IgD-negative memory B cell (primary cell): ENCODE measurements at regions not wholly inside any gene's neighbourhood (a gene's known extent, or its start where the extent isn't known, plus 50 kb on each side); places are given as distances from the start of the nearest gene placed in this dataset.
A peak's percentile ranks its signal among the peaks of the same experiment; 100 is the strongest.
"Not testable (repeated sequence)": the region's sequence is repeated elsewhere in the genome, so short reads cannot be mapped to it uniquely, and the experiment has no call there.

ENCODE experiments used
- H3K27ac Mint-ChIP-seq, 3 donors: one replicate each; pipeline ENCODE4 v1.8.0; 2020 to 2022; ENCODE audit warnings: mild to moderate bottlenecking in 3 of 3, mixed read lengths in 3 of 3, moderate library complexity in 1 of 3
- H3K27me3 Mint-ChIP-seq: one replicate; pipeline ENCODE4 v1.8.0; 2021; ENCODE audit warnings: mixed read lengths
- H3K36me3 Mint-ChIP-seq: one replicate; pipeline ENCODE4 v1.8.0; 2020; ENCODE audit warnings: mild to moderate bottlenecking, mixed read lengths
- H3K4me1 Mint-ChIP-seq, 3 donors: one replicate each; pipeline ENCODE4 v1.8.0; 2020 to 2022; ENCODE audit warnings: mixed read lengths in 3 of 3, mild to moderate bottlenecking in 1 of 3
- H3K4me3 Mint-ChIP-seq, 4 donors: one replicate each; pipeline ENCODE4 v1.8.0; 2020 to 2022; ENCODE audit warnings: mild to moderate bottlenecking in 4 of 4, mixed read lengths in 4 of 4, moderate library complexity in 3 of 4
- H3K9me3 Mint-ChIP-seq, 3 donors: one replicate each; pipeline ENCODE4 v1.8.0; 2020 to 2021; ENCODE audit warnings: mixed read lengths in 3 of 3, mild to moderate bottlenecking in 1 of 3

DNA sequence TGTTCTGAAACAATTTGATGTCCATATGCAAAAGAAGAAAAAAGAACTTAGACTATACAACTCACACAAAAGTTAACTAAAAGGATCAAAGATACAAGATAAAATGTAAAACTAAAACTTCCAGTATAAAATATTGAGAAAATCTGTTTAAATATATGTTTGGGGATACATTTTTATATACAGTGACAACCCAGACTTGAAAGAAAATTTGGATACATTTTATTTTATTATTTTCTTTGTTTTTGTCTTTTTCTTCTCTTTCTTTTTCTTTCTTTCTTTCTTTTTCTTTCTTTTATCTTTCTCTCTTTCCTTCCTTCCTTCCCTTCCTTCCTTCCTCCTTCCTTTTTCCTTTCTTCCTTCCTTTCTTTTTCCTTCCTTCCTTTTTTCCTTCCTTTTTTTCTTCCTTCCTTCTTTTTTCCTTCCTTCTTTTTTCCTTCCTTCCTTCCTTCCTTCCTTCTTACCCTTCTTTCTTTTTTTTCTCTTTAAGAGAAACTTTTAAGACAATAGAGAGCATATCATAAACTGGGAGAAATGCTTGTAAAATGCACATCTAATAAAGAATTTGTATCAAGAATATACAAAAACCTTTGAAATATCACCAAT lies 954.5 kb upstream of the LRFN5 start:
- Mint-ChIP-seq H3K27me3 (no peaks in the 10 kb centered on the region), H3K9me3 (peaks cover 0 to 15% (median 0%) of the 10 kb centered on the region in 3 donors), H3K4me3 (no peak overlapping the region), H3K27ac (no peak overlapping the region), H3K36me3 (no peaks in the 10 kb centered on the region), H3K4me1 (no peaks in the 10 kb centered on the region)

DNA sequence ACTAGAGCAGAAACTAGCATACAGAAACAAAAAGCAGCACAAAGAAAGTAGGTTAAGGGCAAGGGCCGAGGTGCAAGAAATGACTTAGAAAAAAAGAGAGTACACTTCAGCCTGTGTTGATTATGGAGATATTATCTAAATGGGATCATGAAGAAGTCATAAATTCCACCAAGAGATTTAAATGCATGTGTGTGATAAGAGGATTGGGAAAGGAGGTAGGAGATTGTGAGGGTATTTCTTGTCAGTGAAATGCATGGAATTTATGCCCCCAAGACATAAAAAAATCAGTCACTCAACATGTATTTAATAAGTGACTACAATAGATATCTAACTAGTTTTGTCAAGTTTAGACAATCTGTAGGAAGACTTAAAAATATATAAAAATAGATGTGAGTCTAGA lies 976.2 kb upstream of the LRFN5 start:
- no peak overlapping the region for H3K4me3 Mint-ChIP-seq
- no peaks in the 10 kb centered on the region for H3K4me1 Mint-ChIP-seq

DNA sequence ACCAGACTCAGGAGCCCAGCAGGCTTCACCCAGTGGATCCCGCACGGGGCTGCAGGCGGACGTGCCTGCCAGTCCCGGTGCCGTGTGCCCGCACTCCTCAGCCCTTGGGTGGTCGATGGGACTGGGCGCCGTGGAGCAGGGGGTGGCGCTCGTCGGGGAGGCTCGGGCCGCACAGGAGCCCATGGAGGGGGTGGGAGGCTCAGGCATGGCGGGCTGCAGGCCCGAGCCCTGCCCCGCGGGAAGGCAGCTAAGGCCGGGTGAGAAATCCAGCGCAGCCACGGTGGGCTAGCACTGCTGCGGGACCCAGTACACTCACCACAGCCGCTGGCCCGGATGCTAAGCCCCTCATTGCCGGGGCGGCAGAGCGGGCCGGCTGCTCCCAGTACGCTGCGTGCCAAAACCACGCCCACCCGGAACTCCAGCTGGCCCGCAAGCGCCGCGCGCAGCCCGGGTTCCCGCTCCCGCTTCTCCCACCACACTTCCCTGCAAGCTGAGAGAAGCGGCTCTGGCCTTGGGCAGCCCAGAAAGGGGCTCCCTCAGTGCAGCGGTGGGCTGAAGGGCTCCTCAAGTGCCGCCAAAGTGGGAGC lies 977.0 kb upstream of the LRFN5 start:
- not testable (repeated sequence) for H3K27ac Mint-ChIP-seq, H3K27me3 Mint-ChIP-seq, H3K9me3 Mint-ChIP-seq, H3K36me3 Mint-ChIP-seq, H3K4me1 Mint-ChIP-seq, H3K4me3 Mint-ChIP-seq

More for the DNA sequence above, 976.2 kb upstream of the LRFN5 start:
- Mint-ChIP-seq H3K27me3 (no peaks in the 10 kb centered on the region), H3K36me3 (peaks cover 1% of the 10 kb centered on the region), H3K27ac (no peak overlapping the region), H3K9me3 (peaks cover 0 to 4% (median 3%) of the 10 kb centered on the region in 3 donors)

DNA sequence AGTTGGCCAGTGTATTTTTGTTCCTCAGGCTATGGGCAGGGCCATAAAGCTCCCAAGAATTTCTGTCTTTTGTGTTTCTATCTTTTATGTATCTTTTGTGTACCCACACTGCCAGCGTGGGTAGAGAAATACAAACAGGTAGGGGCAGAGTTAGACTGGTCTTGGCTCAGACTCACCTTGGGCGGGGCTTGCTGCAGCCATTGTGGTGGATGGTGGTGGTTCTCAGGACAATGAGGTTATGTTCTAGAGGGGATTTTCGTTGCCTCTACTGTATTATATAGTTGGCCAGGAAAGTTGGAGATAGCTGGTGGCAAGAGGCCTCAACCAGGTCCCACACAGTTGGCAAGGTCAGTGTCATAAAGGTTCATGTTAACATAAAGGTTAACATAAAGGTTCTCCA lies 977.5 kb upstream of the LRFN5 start:
- no peaks in the 10 kb centered on the region for H3K36me3 Mint-ChIP-seq
- no peaks in the 10 kb centered on the region for H3K27me3 Mint-ChIP-seq
- H3K9me3 Mint-ChIP-seq: peaks cover 0 to 5% (median 3%) of the 10 kb centered on the region in 3 donors
- H3K4me3 Mint-ChIP-seq: no peak overlapping the region
- H3K27ac Mint-ChIP-seq: no peak overlapping the region
- H3K4me1 Mint-ChIP-seq: no peaks in the 10 kb centered on the region

- Mint-ChIP-seq H3K27me3 (no peaks in the 10 kb centered on the region), H3K27ac (no peak overlapping the region), H3K4me3 (no peak overlapping the region)
Observed at GRCh38 chr14:40623643-40624042, 983.0 kb upstream of the LRFN5 start.

DNA sequence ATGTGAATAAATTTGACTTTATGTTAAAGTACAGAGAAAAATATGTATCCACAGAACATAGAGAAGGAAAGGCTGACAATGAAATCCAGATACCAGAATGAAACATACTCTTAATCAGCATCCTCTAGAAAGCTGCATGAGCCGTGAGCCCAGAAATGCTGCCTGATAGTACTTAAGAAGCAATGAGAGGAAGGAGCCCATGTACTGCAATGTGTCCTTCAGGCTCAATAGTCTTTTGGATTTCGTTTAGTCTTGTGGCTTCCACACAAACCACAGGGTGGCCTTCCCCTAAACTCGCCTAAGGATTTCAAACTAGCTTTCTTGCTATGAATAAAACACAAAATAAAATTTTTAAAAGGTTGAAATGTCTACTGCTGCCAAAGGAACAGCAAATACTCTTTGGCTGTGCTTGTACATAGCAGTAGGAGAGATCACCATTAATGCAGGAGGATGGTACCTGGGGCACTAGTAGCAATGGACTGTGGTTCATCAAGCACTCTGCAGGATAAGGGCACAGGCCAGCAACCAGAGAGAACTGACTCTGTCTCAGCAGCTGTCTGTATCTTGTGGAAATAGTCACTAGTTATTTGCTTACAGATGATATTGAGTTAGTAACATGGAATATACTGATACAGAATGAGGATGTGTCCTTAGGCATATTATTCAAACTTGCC lies 988.3 kb upstream of the LRFN5 start:
- no peaks in the 10 kb centered on the region for H3K4me1 Mint-ChIP-seq
- no peak overlapping the region for H3K27ac Mint-ChIP-seq
- no peak overlapping the region for H3K4me3 Mint-ChIP-seq
- H3K27me3 Mint-ChIP-seq: no peaks in the 10 kb centered on the region
- H3K9me3 Mint-ChIP-seq: no peaks in the 10 kb centered on the region
- no peaks in the 10 kb centered on the region for H3K36me3 Mint-ChIP-seq

More at GRCh38 chr14:40623643-40624042, 983.0 kb upstream of the LRFN5 start:
- no peaks in the 10 kb centered on the region for H3K36me3 Mint-ChIP-seq
- no peaks in the 10 kb centered on the region for H3K4me1 Mint-ChIP-seq
- peaks cover 0 to 2% (median 0%) of the 10 kb centered on the region in 3 donors for H3K9me3 Mint-ChIP-seq

DNA sequence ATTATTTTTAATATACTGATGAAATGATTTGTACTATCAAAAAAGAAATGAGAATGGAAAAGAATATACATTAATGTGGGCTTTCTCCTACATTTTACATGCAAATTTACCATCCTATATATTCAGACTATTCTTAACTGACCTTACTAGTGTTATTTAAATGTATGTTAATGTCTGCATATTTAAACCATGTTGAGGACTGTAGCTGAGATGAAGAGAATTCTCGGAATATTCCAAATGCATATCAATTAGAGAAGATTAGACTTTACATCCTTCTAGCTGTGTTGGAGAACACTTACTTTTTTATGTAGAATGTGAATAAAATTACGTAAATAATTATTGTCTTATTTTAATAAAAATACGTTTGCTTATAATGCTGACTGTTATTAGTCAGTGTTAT lies 990.1 kb upstream of the LRFN5 start:
- Mint-ChIP-seq H3K4me3 (no peak overlapping the region), H3K36me3 (no peaks in the 10 kb centered on the region), H3K27me3 (no peaks in the 10 kb centered on the region), H3K27ac (no peak overlapping the region), H3K4me1 (no peaks in the 10 kb centered on the region), H3K9me3 (peaks cover 0 to 3% (median 0%) of the 10 kb centered on the region in 3 donors)

DNA sequence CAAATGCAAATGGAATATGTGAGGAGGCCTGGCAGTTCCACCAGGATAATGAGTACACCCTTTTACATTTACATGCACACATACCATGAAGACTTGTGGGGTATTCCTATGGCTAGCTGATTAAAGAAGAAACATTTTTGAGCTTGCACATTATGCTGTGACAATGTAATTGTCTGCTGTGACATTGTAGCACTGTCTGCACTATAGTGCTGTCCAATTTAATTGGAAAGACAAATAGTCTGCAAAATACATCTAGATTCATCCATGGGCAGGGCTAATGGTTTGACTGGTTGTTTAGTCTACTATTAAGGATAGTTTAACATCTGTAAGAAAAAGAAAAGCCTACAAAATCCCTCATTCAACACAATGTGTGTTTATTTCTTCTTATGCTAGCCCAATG lies 1005.6 kb upstream of the LRFN5 start:
- Mint-ChIP-seq H3K27ac (no peak overlapping the region), H3K9me3 (peaks cover 0 to 1% (median 0%) of the 10 kb centered on the region in 3 donors), H3K36me3 (no peaks in the 10 kb centered on the region)

DNA sequence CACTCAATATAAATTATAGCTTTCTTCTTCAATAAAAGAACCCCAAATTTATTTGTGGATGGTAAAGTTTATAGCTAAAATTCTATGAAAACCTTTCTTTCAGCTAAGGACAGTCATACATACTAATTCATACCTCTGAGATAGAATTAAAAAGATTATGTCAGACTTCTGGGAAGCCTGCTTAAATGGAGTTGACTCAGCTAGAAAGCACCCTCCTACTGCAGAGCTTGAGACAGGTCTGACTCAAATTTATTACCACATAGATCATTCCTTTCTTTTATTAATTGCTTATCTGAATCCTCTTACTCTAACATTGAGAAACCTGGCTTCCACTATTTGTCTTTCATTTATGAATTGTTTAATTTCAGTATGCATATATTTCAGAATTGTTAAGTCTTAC lies 1007.0 kb upstream of the LRFN5 start:
- no peak overlapping the region for H3K27ac Mint-ChIP-seq
- no peaks in the 10 kb centered on the region for H3K9me3 Mint-ChIP-seq
- no peaks in the 10 kb centered on the region for H3K4me1 Mint-ChIP-seq
- H3K27me3 Mint-ChIP-seq: no peaks in the 10 kb centered on the region
- H3K4me3 Mint-ChIP-seq: no peak overlapping the region
- H3K36me3 Mint-ChIP-seq: no peaks in the 10 kb centered on the region

More for the DNA sequence above, 1005.6 kb upstream of the LRFN5 start:
- Mint-ChIP-seq H3K27me3 (no peaks in the 10 kb centered on the region), H3K4me3 (no peak overlapping the region), H3K4me1 (no peaks in the 10 kb centered on the region)

DNA sequence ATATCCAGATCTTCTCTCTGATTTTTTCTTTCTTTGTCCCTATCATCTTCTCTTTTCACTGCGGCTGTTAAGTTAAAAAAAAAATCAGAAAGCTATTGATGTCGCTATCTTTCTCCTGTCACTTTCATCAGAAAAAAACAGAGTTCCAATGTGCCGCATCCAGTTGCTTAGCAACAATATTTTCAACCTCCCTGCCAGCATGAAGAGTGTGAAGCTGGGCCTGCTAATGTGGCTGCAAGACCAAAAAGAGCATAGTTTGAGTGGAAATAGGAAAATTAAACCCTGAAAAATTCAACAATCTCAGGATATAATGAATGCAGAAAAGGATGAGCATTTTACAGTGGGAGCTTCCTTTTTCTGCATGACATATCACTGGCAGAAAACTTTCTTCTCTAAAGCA lies 1025.4 kb upstream of the LRFN5 start:
- no peaks in the 10 kb centered on the region for H3K36me3 Mint-ChIP-seq
- H3K27ac Mint-ChIP-seq: no peak overlapping the region
- no peaks in the 10 kb centered on the region for H3K4me1 Mint-ChIP-seq
- peaks cover 0 to 2% (median 0%) of the 10 kb centered on the region in 3 donors for H3K9me3 Mint-ChIP-seq
- H3K27me3 Mint-ChIP-seq: no peaks in the 10 kb centered on the region
- no peak overlapping the region for H3K4me3 Mint-ChIP-seq

- H3K36me3 Mint-ChIP-seq: no peaks in the 10 kb centered on the region
- H3K4me3 Mint-ChIP-seq: no peak overlapping the region
- no peaks in the 10 kb centered on the region for H3K27me3 Mint-ChIP-seq
- H3K27ac Mint-ChIP-seq: no peak overlapping the region
- peaks cover 0 to 4% (median 4%) of the 10 kb centered on the region in 3 donors for H3K9me3 Mint-ChIP-seq
- no peaks in the 10 kb centered on the region for H3K4me1 Mint-ChIP-seq
Observed at GRCh38 chr14:40576880-40577478, 1029.7 kb upstream of the LRFN5 start.

GRCh38 chr14:40574780-40575179 lies 1031.9 kb upstream of the LRFN5 start:
- H3K27ac Mint-ChIP-seq: no peak overlapping the region
- no peak overlapping the region for H3K4me3 Mint-ChIP-seq
- H3K27me3 Mint-ChIP-seq: no peaks in the 10 kb centered on the region
- H3K36me3 Mint-ChIP-seq: no peaks in the 10 kb centered on the region
- peaks cover 0 to 6% (median 4%) of the 10 kb centered on the region in 3 donors for H3K9me3 Mint-ChIP-seq
- no peaks in the 10 kb centered on the region for H3K4me1 Mint-ChIP-seq

GRCh38 chr14:40525314-40525713 lies 1081.4 kb upstream of the LRFN5 start:
- Mint-ChIP-seq H3K36me3 (no peaks in the 10 kb centered on the region), H3K4me3 (no peak overlapping the region), H3K27me3 (no peaks in the 10 kb centered on the region), H3K27ac (peak overlapping the region in 1 of 3 donors; percentile 39), H3K9me3 (peaks cover 2 to 8% (median 4%) of the 10 kb centered on the region in 3 donors), H3K4me1 (no peaks in the 10 kb centered on the region)

DNA sequence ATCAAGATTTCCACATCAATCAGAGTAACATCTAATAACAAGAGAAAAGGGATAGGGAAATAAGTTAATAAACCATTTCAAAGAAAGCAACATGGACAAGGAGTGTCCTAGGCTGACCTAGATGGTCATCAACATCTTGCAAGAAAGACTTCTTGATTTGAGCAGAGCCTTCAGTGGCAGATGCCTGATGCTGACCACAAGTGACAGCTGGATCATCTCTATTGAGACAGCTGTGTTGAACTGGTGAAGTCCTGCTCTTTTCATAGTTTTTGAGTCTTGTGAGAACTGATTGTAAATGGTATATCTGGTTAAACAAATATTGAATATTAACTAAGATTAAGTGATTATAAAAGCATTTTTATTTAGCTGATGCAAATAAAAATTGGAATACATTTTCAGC lies 1083.6 kb upstream of the LRFN5 start:
- Mint-ChIP-seq H3K9me3 (peaks cover 2 to 8% (median 4%) of the 10 kb centered on the region in 3 donors), H3K27me3 (no peaks in the 10 kb centered on the region), H3K4me3 (no peak overlapping the region), H3K36me3 (no peaks in the 10 kb centered on the region), H3K27ac (no peak overlapping the region), H3K4me1 (no peaks in the 10 kb centered on the region)

- H3K27ac Mint-ChIP-seq: no peak overlapping the region
- no peak overlapping the region for H3K4me3 Mint-ChIP-seq
- H3K27me3 Mint-ChIP-seq: no peaks in the 10 kb centered on the region
- H3K4me1 Mint-ChIP-seq: no peaks in the 10 kb centered on the region
- no peaks in the 10 kb centered on the region for H3K36me3 Mint-ChIP-seq
- peaks cover 0 to 5% (median 4%) of the 10 kb centered on the region in 3 donors for H3K9me3 Mint-ChIP-seq
Observed at GRCh38 chr14:40494483-40494882, 1062.2 kb upstream of the FBXO33 start.
